ENCODE measurements at regions not wholly inside any gene's neighbourhood (a gene's known extent, or its start where the extent isn't known, plus 50 kb on each side); places are given as distances from the start of the nearest gene placed in this dataset.

DNA sequence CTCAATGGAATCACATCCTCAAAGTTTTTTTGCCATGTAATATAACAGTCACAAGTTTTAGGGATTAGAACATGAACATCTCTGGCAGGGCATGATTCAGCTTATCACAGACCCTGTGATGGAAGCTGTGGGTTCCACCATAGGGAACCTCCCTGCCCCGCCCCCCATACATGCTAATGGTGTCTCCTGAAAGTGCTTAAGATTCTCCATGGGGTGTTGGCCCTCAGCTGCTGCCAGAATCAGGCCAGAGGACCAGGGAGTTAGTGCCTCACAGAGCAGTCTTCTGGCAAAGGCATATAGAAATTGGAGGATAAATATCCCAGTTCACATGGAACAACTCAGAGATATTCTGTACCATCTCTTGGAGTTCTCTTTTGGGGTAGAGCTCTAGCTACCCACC lies 119.4 kb downstream of the RAB11FIP2 start:
- H3K4me3 ChIP-seq (replicated peaks in 1 of 2; ENCODE audit: low read depth in 2 of 2, low read length in 2 of 2) = no peak overlapping the region
- no peak for DNase-seq (ENCODE audit: low read depth in 2 of 2)
- TF ChIP-seq, protein P1, sequence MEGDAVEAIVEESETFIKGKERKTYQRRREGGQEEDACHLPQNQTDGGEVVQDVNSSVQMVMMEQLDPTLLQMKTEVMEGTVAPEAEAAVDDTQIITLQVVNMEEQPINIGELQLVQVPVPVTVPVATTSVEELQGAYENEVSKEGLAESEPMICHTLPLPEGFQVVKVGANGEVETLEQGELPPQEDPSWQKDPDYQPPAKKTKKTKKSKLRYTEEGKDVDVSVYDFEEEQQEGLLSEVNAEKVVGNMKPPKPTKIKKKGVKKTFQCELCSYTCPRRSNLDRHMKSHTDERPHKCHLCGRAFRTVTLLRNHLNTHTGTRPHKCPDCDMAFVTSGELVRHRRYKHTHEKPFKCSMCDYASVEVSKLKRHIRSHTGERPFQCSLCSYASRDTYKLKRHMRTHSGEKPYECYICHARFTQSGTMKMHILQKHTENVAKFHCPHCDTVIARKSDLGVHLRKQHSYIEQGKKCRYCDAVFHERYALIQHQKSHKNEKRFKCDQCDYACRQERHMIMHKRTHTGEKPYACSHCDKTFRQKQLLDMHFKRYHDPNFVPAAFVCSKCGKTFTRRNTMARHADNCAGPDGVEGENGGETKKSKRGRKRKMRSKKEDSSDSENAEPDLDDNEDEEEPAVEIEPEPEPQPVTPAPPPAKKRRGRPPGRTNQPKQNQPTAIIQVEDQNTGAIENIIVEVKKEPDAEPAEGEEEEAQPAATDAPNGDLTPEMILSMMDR (IDR thresholded peaks at IDR 0.05; ENCODE audit: low read depth, low read length) = no peak

- TF ChIP-seq, protein P1 (IDR thresholded peaks at IDR 0.05; ENCODE audit: low read depth, low read length) = no peak
- no peak overlapping the region for H3K4me3 ChIP-seq (replicated peaks in 1 of 2; ENCODE audit: low read depth in 2 of 2, low read length in 2 of 2)
- DNase-seq (ENCODE audit: low read depth in 2 of 2) = no peak
Observed at GRCh38 chr10:117927871-117928270, 118.9 kb downstream of the RAB11FIP2 start.

DNA sequence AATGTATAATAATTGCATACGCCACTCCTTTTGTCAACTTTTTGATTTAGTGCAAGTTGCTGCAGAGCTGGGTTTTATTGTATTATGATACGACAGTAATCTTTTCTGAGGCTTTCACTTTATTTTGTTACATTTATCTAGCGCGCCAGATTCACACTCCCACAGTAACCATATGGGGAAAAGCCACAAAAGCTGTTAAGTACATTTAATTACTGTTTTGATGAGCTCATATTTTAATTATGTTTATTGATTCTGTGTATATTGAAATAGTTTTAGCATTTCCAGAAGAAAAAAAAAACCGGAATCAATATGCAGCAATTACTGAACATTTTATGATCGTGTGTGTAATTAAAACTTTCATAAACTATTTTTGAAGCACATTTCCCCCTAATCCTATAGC lies 118.5 kb downstream of the RAB11FIP2 start:
- H3K4me3 ChIP-seq (replicated peaks in 1 of 2; ENCODE audit: low read depth in 2 of 2, low read length in 2 of 2) = no peak overlapping the region
- no peak for DNase-seq (ENCODE audit: low read depth in 2 of 2)
- TF ChIP-seq, protein P1 (IDR thresholded peaks at IDR 0.05; ENCODE audit: low read depth, low read length) = no peak

- H3K4me3 ChIP-seq (replicated peaks in 1 of 2; ENCODE audit: low read depth in 2 of 2, low read length in 2 of 2) = no peak overlapping the region
- TF ChIP-seq, protein P1 (IDR thresholded peaks at IDR 0.05; ENCODE audit: low read depth, low read length) = no peak
- no peak for DNase-seq (ENCODE audit: low read depth in 2 of 2)
Observed at GRCh38 chr10:117928741-117929140, 118.0 kb downstream of the RAB11FIP2 start.

GRCh38 chr10:117929327-117930067 lies 117.2 kb downstream of the RAB11FIP2 start:
- H3K4me3 ChIP-seq (replicated peaks in 1 of 2; ENCODE audit: low read depth in 2 of 2, low read length in 2 of 2) = no peak overlapping the region
- no peak for DNase-seq (ENCODE audit: low read depth in 2 of 2)
- TF ChIP-seq, protein P1 (IDR thresholded peaks at IDR 0.05; ENCODE audit: low read depth, low read length) = no peak

- DNase-seq (ENCODE audit: low read depth in 2 of 2) = no peak
- TF ChIP-seq, protein P1 (IDR thresholded peaks at IDR 0.05; ENCODE audit: low read depth, low read length) = no peak
- no peak overlapping the region for H3K4me3 ChIP-seq (replicated peaks in 1 of 2; ENCODE audit: low read depth in 2 of 2, low read length in 2 of 2)
Observed at GRCh38 chr10:117931078-117931477, 115.7 kb downstream of the RAB11FIP2 start.

- TF ChIP-seq, protein P1 (IDR thresholded peaks at IDR 0.05; ENCODE audit: low read depth, low read length) = no peak
- no peak overlapping the region for H3K4me3 ChIP-seq (replicated peaks in 1 of 2; ENCODE audit: low read depth in 2 of 2, low read length in 2 of 2)
- no peak for DNase-seq (ENCODE audit: low read depth in 2 of 2)
Observed at GRCh38 chr10:117933036-117933435, 113.7 kb downstream of the RAB11FIP2 start.

Data from cardiac fibroblast (primary cell).